Keratinocyte (primary cell): ENCODE measurements at regions not wholly inside any gene's neighbourhood (a gene's known extent, or its start where the extent isn't known, plus 50 kb on each side); places are given as distances from the start of the nearest gene placed in this dataset.

Experiments used
- DNase-seq: peaks from one replicate; pipeline ENCODE4 v3.0.0-alpha.2; 2011; ENCODE audit warnings: low read depth, missing footprints, low spot score
- FAIRE-seq: peaks from 2 replicates; lab custom pipeline; 2011; peaks lifted over from hg19 to GRCh38; lab: Jason Lieb, UNC
- H2AFZ ChIP-seq: 2 replicates; pipeline ENCODE4 v1.6.0; 2012; ENCODE audit warnings: low read length, control low read depth, inconsistent platforms; ENCODE audit not compliant: control insufficient read depth
- H3K27ac ChIP-seq: 2 replicates; pipeline ENCODE4 v1.5.1; 2011; ENCODE audit warnings: low read length; ENCODE audit not compliant: control insufficient read depth, insufficient read depth
- H3K27me3 ChIP-seq: 3 replicates; pipeline ENCODE4 v1.6.0; 2011; ENCODE audit warnings: low read length; ENCODE audit not compliant: control insufficient read depth, insufficient read depth; ENCODE audit errors: extremely low read depth
- H3K36me3 ChIP-seq, 2 experiments: 2 replicates in 1 of 2; 3 replicates in 1 of 2; pipeline ENCODE4 v1.5.1; 2011; ENCODE audit warnings: low read length in 2 of 2, mild to moderate bottlenecking in 1 of 2; ENCODE audit not compliant: control insufficient read depth in 2 of 2, insufficient read depth in 2 of 2; ENCODE audit errors: extremely low read depth in 1 of 2
- H3K4me1 ChIP-seq: 3 replicates; pipeline ENCODE4 v1.5.1; 2011; ENCODE audit warnings: low read length; ENCODE audit not compliant: control insufficient read depth, insufficient read depth; ENCODE audit errors: extremely low read depth
- H3K4me2 ChIP-seq: 3 replicates; pipeline ENCODE4 v1.6.0; 2011; ENCODE audit warnings: low read depth, low read length; ENCODE audit not compliant: control insufficient read depth, insufficient read depth; ENCODE audit errors: extremely low read depth
- H3K4me3 ChIP-seq, 3 experiments: fragments of 200-600 bp in 1 of 3; sonication (generic) in 1 of 3; 2 replicates in 2 of 3; 3 replicates in 1 of 3; pipeline ENCODE4 v1.5.1; 2011 to 2016; ENCODE audit warnings: low read length in 3 of 3, mild to moderate bottlenecking in 3 of 3, control low read depth in 2 of 3, inconsistent platforms in 1 of 3, low read depth in 1 of 3, mixed read lengths in 1 of 3, mixed run types in 1 of 3, moderate library complexity in 1 of 3; ENCODE audit not compliant: control insufficient read depth in 2 of 3, insufficient read depth in 2 of 3; ENCODE audit errors: extremely low read depth in 1 of 3
- H3K79me2 ChIP-seq: 2 replicates; pipeline ENCODE4 v1.6.0; 2012; ENCODE audit warnings: low read length; ENCODE audit not compliant: control insufficient read depth, insufficient read depth
- H3K9ac ChIP-seq: 3 replicates; pipeline ENCODE4 v1.6.0; 2011; ENCODE audit warnings: low read length; ENCODE audit not compliant: control insufficient read depth, insufficient read depth; ENCODE audit errors: extremely low read depth
- H3K9me1 ChIP-seq: 3 replicates; pipeline ENCODE4 v1.6.0; 2011; ENCODE audit warnings: low read length; ENCODE audit not compliant: control insufficient read depth, insufficient read depth; ENCODE audit errors: extremely low read depth
- H3K9me3 ChIP-seq: 2 replicates; pipeline ENCODE4 v1.5.1; 2012; ENCODE audit warnings: low read depth, low read length; ENCODE audit not compliant: control insufficient read depth
- H4K20me1 ChIP-seq: 3 replicates; pipeline ENCODE4 v1.6.0; 2011; ENCODE audit warnings: low read length; ENCODE audit not compliant: control insufficient read depth, insufficient read depth; ENCODE audit errors: extremely low read depth
- EZH2 ChIP-seq: IDR thresholded peaks from one replicate; pipeline ENCODE4 v1.6.1; 2012; ENCODE audit warnings: inconsistent platforms, mild to moderate bottlenecking, low read length, moderate library complexity
- dilution Hi-C: fragments of 300-500 bp; cut with MboI; formaldehyde crosslinking; loops from one replicate; pipeline ENCODE4 v1.7.0; 2020; ENCODE audit warnings: low sequenced_read_pairs; ENCODE audit not compliant: extremely low pct_ligation_motif_present
- TF ChIP-seq, protein P1 (sequence below), 3 experiments: IDR thresholded peaks in 1 of 3; conservative IDR thresholded peaks in 1 of 3; optimal IDR thresholded peaks in 1 of 3; 2 replicates in 2 of 3; 3 replicates in 1 of 3; pipeline versions ENCODE3 to v1.5.1; 2011; ENCODE audit warnings: low read length in 3 of 3, mild to moderate bottlenecking in 3 of 3, moderate library complexity in 2 of 3, control low read depth in 1 of 3, inconsistent platforms in 1 of 3; ENCODE audit not compliant: insufficient read depth in 2 of 3; ENCODE audit errors: extremely low read depth in 1 of 3

GRCh38 chr14:87160989-87161388 is 832.0 kb downstream of the GALC start:
- no peak for TF ChIP-seq EZH2
- TF ChIP-seq, protein P1, sequence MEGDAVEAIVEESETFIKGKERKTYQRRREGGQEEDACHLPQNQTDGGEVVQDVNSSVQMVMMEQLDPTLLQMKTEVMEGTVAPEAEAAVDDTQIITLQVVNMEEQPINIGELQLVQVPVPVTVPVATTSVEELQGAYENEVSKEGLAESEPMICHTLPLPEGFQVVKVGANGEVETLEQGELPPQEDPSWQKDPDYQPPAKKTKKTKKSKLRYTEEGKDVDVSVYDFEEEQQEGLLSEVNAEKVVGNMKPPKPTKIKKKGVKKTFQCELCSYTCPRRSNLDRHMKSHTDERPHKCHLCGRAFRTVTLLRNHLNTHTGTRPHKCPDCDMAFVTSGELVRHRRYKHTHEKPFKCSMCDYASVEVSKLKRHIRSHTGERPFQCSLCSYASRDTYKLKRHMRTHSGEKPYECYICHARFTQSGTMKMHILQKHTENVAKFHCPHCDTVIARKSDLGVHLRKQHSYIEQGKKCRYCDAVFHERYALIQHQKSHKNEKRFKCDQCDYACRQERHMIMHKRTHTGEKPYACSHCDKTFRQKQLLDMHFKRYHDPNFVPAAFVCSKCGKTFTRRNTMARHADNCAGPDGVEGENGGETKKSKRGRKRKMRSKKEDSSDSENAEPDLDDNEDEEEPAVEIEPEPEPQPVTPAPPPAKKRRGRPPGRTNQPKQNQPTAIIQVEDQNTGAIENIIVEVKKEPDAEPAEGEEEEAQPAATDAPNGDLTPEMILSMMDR (optimal IDR thresholded peaks at IDR 0.05 in 1 of 3, IDR thresholded peaks at IDR 0.05 in 1 of 3, conservative IDR thresholded peaks at IDR 0.05 in 1 of 3; ENCODE audit: extremely low read depth in 1 of 3, insufficient read depth in 2 of 3, low read length in 3 of 3): no peak
- Histone ChIP-seq H3K9ac (no peak overlapping the region), H4K20me1 (no peaks in the 10 kb centered on the region), H3K9me1 (no peaks in the 10 kb centered on the region), H3K4me2 (no peak overlapping the region), H3K79me2 (no peaks in the 10 kb centered on the region), H3K36me3 (no peaks in the 10 kb centered on the region), H3K27me3 (no peaks in the 10 kb centered on the region), H2AFZ (no peak overlapping the region), H3K27ac (no peak overlapping the region), H3K9me3 (no peaks in the 10 kb centered on the region), H3K4me3 (no peak overlapping the region), H3K4me1 (no peaks in the 10 kb centered on the region)
- DNase-seq (no peak), FAIRE-seq (no peak)
- dilution Hi-C loops: no loop called here

DNA sequence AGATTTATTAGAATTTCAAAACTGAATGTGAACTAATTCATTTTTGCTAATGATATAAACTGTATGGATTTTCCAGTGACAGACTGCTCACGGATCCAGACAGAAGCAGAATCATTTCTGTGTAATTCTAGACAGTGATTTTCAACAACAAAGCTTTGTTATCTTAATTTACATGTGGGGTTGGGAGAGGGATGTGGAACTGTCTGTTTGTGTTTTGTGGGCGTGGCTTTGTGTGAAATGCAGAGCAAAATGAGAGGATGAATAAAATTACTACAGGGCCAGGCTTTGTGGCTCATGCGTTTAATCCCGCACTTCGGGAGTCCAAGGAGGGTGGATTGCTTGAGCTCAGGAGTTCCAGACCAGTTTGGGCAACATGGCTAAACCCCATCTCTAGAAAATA is 834.7 kb downstream of the GALC start:
- FAIRE-seq: no peak
- Histone ChIP-seq H3K9me3 (no peaks in the 10 kb centered on the region), H3K27ac (no peak overlapping the region), H3K4me2 (no peak overlapping the region), H3K36me3 (no peaks in the 10 kb centered on the region), H3K4me1 (no peaks in the 10 kb centered on the region), H4K20me1 (no peaks in the 10 kb centered on the region), H3K9ac (no peak overlapping the region), H3K27me3 (no peaks in the 10 kb centered on the region), H3K4me3 (no peak overlapping the region), H3K9me1 (no peaks in the 10 kb centered on the region), H2AFZ (no peak overlapping the region), H3K79me2 (no peaks in the 10 kb centered on the region)
- TF ChIP-seq, protein P1 (optimal IDR thresholded peaks at IDR 0.05 in 1 of 3, IDR thresholded peaks at IDR 0.05 in 1 of 3, conservative IDR thresholded peaks at IDR 0.05 in 1 of 3; ENCODE audit: extremely low read depth in 1 of 3, insufficient read depth in 2 of 3, low read length in 3 of 3): no peak
- no peak for TF ChIP-seq EZH2
- dilution Hi-C loops: no loop called here
- DNase-seq: no peak
